OCI-LY1 (cell line): ENCODE measurements at regions not wholly inside any gene's neighbourhood (a gene's known extent, or its start where the extent isn't known, plus 50 kb on each side); places are given as distances from the start of the nearest gene placed in this dataset.

ENCODE experiments used
- H2AFZ ChIP-seq: fragments of 200-600 bp; sonication (generic), shearing (Covaris generic); 2 replicates; pipeline ENCODE4 v1.6.0; 2014; ENCODE audit warnings: antibody characterized with exemption, mild to moderate bottlenecking, low read length
- H3F3A ChIP-seq: fragments of 200-600 bp; sonication (generic), shearing (Covaris generic); 2 replicates; pipeline ENCODE4 v1.6.0; 2014; ENCODE audit warnings: mild to moderate bottlenecking, antibody characterized with exemption, low read length, moderate library complexity; ENCODE audit not compliant: insufficient read depth
- H3K27ac ChIP-seq: fragments of 200-600 bp; sonication (generic); 2 replicates; pipeline ENCODE4 v1.5.1; 2014; ENCODE audit warnings: low read length, mixed run types, mild to moderate bottlenecking, low read depth; ENCODE audit not compliant: poor library complexity, severe bottlenecking
- H3K27me3 ChIP-seq: fragments of 200-600 bp; sonication (generic); 2 replicates; pipeline ENCODE4 v1.6.0; 2014; ENCODE audit warnings: antibody characterized with exemption, mild to moderate bottlenecking, low read length, moderate library complexity; ENCODE audit not compliant: insufficient read depth
- H3K36me3 ChIP-seq: fragments of 200-600 bp; sonication (generic); 2 replicates; pipeline ENCODE4 v1.6.1; 2014; ENCODE audit warnings: mild to moderate bottlenecking, antibody characterized with exemption, low read length, moderate library complexity, mixed read lengths; ENCODE audit not compliant: insufficient read depth
- H3K4me1 ChIP-seq: fragments of 200-600 bp; sonication (generic); 2 replicates; pipeline ENCODE4 v1.5.1; 2014; ENCODE audit warnings: mild to moderate bottlenecking, low read length, moderate library complexity; ENCODE audit not compliant: insufficient read depth, severe bottlenecking
- H3K4me2 ChIP-seq: fragments of 200-600 bp; sonication (generic), shearing (Covaris generic); 2 replicates; pipeline ENCODE4 v1.6.1; 2014; ENCODE audit warnings: low read length
- H3K4me3 ChIP-seq: fragments of 200-600 bp; sonication (generic); 2 replicates; pipeline ENCODE4 v1.5.1; 2014; ENCODE audit warnings: low read length, low read depth, mild to moderate bottlenecking, mixed read lengths; ENCODE audit not compliant: poor library complexity, severe bottlenecking
- H3K79me2 ChIP-seq: fragments of 200-600 bp; shearing (Covaris generic); 2 replicates; pipeline ENCODE4 v1.6.1; 2016; ENCODE audit warnings: mixed run types, low read length, mixed read lengths; ENCODE audit not compliant: insufficient read depth
- H3K9ac ChIP-seq: fragments of 200-600 bp; sonication (generic), shearing (Covaris generic); 2 replicates; pipeline ENCODE4 v1.6.1; 2014; ENCODE audit warnings: mild to moderate bottlenecking, low read length, mixed read lengths
- H3K9me2 ChIP-seq: fragments of 200-600 bp; sonication (generic), shearing (Covaris generic); 2 replicates; pipeline ENCODE4 v1.6.1; 2014; ENCODE audit warnings: low read depth, mild to moderate bottlenecking, low read length, mixed read lengths
- H3K9me3 ChIP-seq: fragments of 200-600 bp; shearing (Covaris generic); 2 replicates; pipeline ENCODE4 v1.6.1; 2014; ENCODE audit warnings: low read length, mixed read lengths
- H4K20me1 ChIP-seq: fragments of 200-600 bp; sonication (generic), shearing (Covaris generic); 2 replicates; pipeline ENCODE4 v1.6.0; 2016; ENCODE audit warnings: mild to moderate bottlenecking, low read length; ENCODE audit not compliant: insufficient read depth
- EZH2 ChIP-seq: fragments of 200-600 bp; sonication (generic), shearing (Covaris generic); IDR thresholded peaks from 2 replicates; pipeline ENCODE4 v1.8.0; 2017; ENCODE audit warnings: borderline replicate concordance, mixed run types, mild to moderate bottlenecking, antibody characterized with exemption, low read length, moderate library complexity, mixed read lengths
- TF ChIP-seq, protein P1 (sequence below): fragments of 200-600 bp; sonication (generic), shearing (Covaris generic); IDR thresholded peaks from 2 replicates; pipeline ENCODE4 v1.5.1; 2017; ENCODE audit warnings: mild to moderate bottlenecking, antibody characterized with exemption, low read length, moderate library complexity, mixed read lengths

GRCh38 chr2:13779996-13780395 is 852.5 kb upstream of the LRATD1 start:
- Histone ChIP-seq H3K9ac (no peak overlapping the region), H4K20me1 (no peaks in the 10 kb centered on the region), H3K4me1 (no peaks in the 10 kb centered on the region), H3K4me3 (no peak overlapping the region), H3K79me2 (no peaks in the 10 kb centered on the region), H3K36me3 (no peaks in the 10 kb centered on the region), H3K27me3 (no peaks in the 10 kb centered on the region), H3K9me3 (no peaks in the 10 kb centered on the region), H3K27ac (no peak overlapping the region), H2AFZ (no peak overlapping the region), H3K4me2 (no peak overlapping the region), H3F3A (no peaks in the 10 kb centered on the region), H3K9me2 (no peaks in the 10 kb centered on the region)
- no peak for TF ChIP-seq EZH2
- TF ChIP-seq, protein P1, sequence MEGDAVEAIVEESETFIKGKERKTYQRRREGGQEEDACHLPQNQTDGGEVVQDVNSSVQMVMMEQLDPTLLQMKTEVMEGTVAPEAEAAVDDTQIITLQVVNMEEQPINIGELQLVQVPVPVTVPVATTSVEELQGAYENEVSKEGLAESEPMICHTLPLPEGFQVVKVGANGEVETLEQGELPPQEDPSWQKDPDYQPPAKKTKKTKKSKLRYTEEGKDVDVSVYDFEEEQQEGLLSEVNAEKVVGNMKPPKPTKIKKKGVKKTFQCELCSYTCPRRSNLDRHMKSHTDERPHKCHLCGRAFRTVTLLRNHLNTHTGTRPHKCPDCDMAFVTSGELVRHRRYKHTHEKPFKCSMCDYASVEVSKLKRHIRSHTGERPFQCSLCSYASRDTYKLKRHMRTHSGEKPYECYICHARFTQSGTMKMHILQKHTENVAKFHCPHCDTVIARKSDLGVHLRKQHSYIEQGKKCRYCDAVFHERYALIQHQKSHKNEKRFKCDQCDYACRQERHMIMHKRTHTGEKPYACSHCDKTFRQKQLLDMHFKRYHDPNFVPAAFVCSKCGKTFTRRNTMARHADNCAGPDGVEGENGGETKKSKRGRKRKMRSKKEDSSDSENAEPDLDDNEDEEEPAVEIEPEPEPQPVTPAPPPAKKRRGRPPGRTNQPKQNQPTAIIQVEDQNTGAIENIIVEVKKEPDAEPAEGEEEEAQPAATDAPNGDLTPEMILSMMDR: no peak

DNA sequence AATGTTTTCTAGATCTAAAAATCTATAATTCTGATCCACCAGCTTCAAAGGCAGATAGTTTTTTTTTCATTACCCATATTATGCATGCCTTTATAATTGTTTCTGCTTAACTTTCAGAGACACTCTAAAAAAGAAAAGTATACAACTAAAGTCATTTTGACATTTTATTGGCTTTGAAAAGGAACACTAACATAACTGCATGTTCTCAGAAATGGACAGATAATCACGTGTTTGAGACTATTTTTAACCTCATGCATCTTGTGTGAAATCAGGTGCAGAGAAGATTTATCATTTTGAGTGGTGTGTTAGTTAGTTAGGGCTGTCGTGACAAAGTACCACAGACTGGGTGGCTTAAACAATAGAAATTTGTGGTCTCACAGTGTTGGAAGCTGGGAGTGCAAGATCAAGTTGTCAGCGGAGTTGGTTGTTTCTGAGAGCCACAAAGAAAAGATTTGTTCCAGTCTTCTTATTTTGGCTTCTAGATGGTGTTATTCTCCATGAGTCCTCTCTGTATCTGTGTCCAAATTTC is 841.4 kb upstream of the LRATD1 start:
- Histone ChIP-seq H3K4me3 (no peak overlapping the region), H3K9ac (no peak overlapping the region), H4K20me1 (no peaks in the 10 kb centered on the region), H3K9me2 (no peaks in the 10 kb centered on the region), H3K36me3 (no peaks in the 10 kb centered on the region), H3F3A (no peaks in the 10 kb centered on the region), H3K27ac (no peak overlapping the region), H3K79me2 (no peaks in the 10 kb centered on the region), H3K4me2 (no peak overlapping the region), H3K27me3 (no peaks in the 10 kb centered on the region), H3K9me3 (no peaks in the 10 kb centered on the region), H2AFZ (no peak overlapping the region), H3K4me1 (no peaks in the 10 kb centered on the region)
- TF ChIP-seq, protein P1: no peak
- TF ChIP-seq EZH2: no peak

DNA sequence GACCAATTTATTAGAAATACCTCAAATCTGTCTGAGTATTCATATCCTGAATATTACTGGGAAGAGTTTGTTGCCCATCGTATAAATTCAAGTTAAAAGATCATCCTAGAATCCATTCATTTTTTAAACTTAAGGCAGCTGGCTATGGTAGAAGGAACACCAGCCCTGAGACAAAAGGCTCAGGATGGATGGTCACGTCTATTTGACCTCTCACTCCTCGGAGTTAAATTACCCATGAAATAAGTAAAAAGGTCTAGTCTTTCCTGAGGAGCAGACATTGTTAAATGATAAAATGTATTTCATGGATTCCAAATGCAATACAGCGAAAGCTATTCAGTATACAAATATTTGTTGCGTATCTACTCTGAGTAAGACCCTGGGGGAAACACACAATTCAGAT is 826.0 kb upstream of the LRATD1 start:
- no peaks in the 10 kb centered on the region for H3K9me3 ChIP-seq
- H3K36me3 ChIP-seq: no peaks in the 10 kb centered on the region
- H3K27ac ChIP-seq: no peak overlapping the region
- no peaks in the 10 kb centered on the region for H3K9me2 ChIP-seq
- no peaks in the 10 kb centered on the region for H3K79me2 ChIP-seq
- no peak overlapping the region for H3K4me2 ChIP-seq
- no peaks in the 10 kb centered on the region for H3K4me1 ChIP-seq
- H3F3A ChIP-seq: no peaks in the 10 kb centered on the region
- H3K9ac ChIP-seq: no peak overlapping the region
- TF ChIP-seq EZH2: no peak
- TF ChIP-seq, protein P1: no peak
- H3K4me3 ChIP-seq: no peak overlapping the region
- no peaks in the 10 kb centered on the region for H3K27me3 ChIP-seq
- H4K20me1 ChIP-seq: no peaks in the 10 kb centered on the region
- no peak overlapping the region for H2AFZ ChIP-seq
